HG03097 (cell line): ENCODE measurements at regions not wholly inside any gene's neighbourhood (a gene's known extent, or its start where the extent isn't known, plus 50 kb on each side); places are given as distances from the start of the nearest gene placed in this dataset.

Experiments used
- ATAC-seq: cut with Tn5 transposase; IDR thresholded peaks from one replicate; pipeline ENCODE4 v1.9.1; 2021; ENCODE audit not compliant: unreplicated experiment, low FRiP score

DNA sequence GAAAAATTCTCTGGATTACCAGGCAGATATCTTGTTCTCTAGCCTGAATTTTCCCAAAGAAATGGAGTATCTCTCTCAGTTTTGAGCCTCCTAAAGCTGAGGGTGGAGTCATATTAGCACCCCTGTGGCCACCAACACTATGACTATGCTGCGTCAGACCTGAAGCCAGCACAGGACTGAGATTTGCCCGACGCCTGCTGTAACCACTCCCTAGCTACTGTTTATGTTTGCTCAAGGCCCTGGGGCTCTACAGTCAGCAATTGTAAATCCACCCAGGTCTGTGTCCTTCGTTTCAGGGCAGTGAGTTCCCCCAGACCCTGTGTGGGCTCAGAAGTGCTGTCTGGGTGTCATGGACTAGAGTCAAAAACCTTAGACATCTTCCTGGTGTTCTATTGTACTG lies 61.4 kb downstream of the ZXDA start:
- ATAC-seq, result no peak

DNA sequence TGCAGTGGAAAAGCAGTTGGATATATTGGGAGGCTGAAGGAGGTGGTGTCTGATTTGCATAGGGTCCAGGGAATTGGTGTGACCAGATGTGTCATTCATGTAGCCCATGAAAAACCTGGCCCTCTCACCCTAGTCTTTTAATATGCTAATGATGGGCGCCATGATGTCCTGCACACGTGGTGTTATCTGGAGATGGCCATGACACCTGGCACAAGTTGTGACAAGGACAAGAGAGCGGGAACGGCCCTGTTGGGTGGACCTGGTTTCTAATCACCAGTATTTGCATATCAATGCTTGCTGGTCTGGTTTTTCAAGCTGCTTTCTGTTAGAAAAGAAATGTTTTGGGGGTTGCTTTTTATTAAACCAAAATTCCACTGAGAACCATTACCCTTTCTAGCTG lies 87.4 kb downstream of the ZXDA start:
- no peak for ATAC-seq

DNA sequence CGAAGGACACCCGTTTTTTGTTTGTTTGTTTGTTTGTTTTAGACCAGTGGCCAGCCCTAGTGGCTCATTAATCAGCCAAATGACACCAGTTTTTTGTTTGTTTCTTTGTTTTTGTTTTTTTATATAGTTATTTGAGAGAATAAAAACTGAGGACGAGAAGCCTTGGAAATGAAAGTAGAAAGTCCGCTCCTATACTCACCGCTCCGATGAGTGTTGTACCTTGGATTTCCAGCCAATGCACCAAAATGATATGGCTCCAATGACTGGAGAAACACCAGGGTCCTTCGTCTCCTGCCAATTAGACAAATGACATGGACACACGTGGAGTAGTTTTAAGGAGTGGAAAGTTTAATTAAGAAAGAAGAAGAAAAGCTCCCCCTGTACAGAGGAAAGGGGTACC lies 87.9 kb downstream of the ZXDA start:
- no peak for ATAC-seq

DNA sequence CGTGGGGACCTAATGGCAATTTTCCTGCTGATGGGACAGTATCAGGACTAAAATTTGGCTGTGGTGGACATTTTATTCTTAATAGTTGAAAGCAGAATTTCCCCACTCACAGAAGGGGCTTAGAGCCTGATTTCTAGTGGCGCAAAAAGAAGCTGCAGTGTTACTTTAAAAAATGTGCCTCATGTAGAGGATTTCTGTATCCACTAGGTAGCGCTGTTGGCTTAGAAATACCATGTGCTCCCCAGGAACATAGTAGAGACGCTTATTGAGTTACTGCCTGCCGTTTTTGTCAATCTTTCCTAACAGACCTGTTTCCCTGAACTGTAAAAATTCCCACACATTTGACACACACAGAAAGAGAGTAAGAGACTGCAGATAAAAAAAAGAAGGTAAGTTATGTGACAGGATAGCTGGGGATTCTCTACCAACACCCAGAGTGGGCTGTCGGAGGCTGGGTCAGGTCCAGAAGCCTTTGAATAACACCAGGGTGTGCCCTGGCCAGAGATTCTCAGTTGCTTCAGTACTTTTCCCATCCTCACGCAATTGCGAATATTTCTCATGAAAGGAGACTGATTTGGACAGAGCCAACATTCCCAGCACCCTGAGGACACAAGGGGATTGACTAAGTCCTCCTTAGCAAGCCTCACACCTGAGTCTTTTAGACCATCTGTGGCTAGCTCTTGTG lies 88.4 kb downstream of the ZXDA start:
- ATAC-seq, result peak; percentile 59

DNA sequence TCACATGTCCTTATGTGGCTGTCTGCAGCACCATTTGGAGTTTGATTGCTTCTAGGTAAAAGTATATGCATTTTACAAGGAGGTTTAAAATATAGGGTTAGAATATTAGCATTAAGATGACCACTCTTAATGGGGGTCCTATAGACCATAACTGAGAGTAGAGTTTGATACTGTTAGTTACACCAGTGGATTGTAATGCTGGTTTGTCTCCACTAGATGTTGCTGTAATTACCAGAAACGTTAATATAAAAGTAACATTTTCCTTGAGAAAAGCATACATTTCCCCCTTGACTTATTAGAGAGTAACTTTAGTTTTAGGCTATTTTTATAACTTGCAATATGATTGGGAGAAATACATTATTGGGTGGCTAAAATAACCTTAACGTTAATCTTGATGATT lies 93.0 kb downstream of the ZXDA start:
- ATAC-seq, result no peak

DNA sequence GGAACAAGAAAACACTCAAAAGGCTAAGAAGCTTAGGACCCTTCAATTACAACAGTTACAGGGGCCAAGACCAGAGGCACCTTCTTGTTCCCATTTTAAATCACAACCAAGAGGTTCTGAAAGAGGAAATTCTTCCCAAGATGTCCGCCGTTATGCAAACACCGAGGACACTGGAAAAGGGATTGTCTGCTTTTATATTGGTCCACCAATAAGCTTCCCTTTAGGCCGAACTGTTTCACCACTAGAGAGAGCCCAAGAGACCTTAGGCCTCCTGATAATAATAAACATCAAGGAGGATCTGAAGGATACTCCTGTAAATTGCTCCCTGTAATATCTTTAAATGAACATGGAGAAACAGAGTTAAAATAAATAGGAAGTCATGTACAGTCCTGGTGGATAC lies 92.6 kb upstream of the NLRP2B start:
- ATAC-seq, result no peak

DNA sequence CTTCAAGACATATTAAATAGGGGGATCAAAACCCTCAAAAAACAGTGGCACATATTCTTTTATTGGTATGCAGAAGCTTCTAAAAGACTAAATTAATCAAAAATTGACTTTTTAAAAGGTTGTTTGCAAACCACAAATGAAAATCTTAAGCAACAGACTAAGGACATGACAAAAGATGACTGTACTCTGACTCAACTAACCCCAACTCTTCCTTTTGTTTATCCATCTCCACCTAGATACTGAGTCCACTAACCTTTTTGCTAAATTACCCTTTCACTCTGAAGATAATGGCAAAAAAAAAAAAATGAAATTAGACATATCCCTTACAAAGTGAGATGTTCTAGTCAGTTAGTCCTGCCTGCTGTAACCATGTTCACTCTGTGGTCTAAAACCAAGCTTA lies 91.6 kb upstream of the NLRP2B start:
- ATAC-seq, result no peak

DNA sequence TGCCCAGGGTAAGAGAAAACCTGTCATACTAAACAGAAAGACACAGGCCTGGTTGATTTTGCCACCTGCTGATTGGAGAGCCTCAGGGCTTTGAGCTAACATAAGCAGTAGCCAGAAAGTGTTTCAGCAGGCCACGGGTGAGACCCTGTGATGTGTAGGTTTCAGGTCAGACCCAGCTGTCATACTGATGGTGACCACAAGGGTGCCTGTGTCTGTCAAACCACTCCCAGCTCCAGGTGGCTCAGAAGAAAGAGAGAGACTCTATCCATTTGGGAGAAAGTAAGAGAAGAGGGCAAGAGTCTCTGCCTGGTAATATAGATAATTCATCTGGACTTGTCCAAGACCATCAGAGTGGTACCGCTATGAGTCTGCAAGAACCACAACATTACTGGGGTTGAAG lies 72.8 kb upstream of the NLRP2B start:
- ATAC-seq, result no peak

DNA sequence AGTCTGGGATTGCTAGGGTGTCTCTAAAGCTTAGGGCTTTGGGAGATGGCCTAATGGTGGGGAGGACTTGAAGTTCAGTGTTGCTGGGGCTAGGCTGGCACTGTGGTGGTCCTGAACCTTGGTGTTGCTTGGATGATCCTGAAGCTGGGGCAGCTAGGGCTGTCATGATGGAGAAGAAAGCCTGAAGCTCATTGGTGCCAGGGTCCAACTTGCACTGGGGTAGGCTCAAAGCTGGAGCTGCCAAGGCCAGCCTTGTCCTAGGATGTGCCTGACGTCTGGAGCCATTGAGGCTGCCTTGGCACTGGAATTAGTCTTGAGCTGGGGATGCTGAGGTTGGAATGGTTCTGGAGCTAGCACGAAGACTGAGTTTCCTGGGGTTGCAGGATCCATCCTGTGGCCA lies 61.0 kb upstream of the NLRP2B start:
- no peak for ATAC-seq

DNA sequence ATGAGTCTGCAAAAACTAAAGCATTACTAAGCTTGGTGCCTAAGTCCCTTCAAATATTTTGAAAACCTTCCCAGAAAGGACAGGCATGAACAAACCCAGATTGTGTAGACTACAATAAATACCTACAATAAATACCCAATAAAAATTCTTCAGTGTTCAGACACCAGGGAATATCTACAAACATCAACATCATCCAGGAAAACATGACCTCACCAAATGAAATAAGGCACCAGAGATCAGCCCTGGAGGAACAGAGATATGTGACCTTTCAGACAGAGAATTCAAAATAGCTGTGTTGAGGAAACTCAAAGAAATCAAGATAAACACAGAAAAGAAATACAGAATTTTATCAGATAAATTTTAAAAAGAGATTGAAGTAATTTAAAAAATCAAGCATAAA lies 57.8 kb upstream of the NLRP2B start:
- no peak for ATAC-seq
